ENCODE measurements at regions not wholly inside any gene's neighbourhood (a gene's known extent, or its start where the extent isn't known, plus 50 kb on each side); places are given as distances from the start of the nearest gene placed in this dataset.

DNA sequence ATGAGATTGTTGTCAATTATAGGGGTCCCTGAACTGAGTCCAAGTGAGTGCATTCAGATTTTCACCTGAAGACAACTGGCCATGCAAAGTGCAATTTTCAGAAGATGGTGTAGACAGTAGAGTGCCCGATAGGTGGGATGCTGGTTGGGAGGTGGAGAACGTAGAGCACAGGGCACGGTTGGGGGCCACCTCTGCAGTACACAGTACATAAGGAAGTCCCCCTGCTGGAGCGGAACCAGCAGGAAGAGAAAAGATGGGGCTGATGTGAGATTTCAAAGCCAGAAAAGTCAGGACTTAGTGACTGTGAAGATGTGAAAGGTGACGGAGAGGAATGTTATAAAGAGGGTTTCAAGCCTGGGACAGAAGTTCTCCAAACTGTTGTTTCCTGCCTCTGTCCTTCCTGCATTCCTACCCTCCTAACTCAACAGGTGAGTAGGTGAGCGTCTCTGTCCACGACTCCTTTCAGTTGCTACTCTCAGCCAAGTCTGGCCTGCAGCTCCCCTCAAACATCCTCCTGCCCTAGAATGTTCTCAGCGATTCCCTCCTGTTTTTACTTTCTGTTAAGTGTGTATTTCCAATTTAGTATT, 330.8 kb downstream of the PRL start:
- TF ChIP-seq, protein P1, sequence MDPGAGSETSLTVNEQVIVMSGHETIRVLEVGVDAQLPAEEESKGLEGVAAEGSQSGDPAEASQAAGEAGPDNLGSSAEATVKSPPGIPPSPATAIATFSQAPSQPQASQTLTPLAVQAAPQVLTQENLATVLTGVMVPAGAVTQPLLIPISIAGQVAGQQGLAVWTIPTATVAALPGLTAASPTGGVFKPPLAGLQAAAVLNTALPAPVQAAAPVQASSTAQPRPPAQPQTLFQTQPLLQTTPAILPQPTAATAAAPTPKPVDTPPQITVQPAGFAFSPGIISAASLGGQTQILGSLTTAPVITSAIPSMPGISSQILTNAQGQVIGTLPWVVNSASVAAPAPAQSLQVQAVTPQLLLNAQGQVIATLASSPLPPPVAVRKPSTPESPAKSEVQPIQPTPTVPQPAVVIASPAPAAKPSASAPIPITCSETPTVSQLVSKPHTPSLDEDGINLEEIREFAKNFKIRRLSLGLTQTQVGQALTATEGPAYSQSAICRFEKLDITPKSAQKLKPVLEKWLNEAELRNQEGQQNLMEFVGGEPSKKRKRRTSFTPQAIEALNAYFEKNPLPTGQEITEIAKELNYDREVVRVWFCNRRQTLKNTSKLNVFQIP (CRISPR knock-in tag; IDR thresholded peaks at IDR 0.05; ENCODE audit: borderline replicate concordance, low read depth) = no peak
- TF ChIP-seq ESRRG (CRISPR knock-in tag; IDR thresholded peaks at IDR 0.05) (no peak), BACH2 (CRISPR knock-in tag; IDR thresholded peaks at IDR 0.05; ENCODE audit: borderline replicate concordance) (no peak), ZNF70 (CRISPR knock-in tag; IDR thresholded peaks at IDR 0.05) (no peak), GLIS3 (CRISPR knock-in tag; IDR thresholded peaks at IDR 0.05) (no peak), ZC3H10 (CRISPR knock-in tag; IDR thresholded peaks at IDR 0.05) (no peak), TOX (CRISPR knock-in tag; IDR thresholded peaks at IDR 0.05; ENCODE audit: borderline replicate concordance) (no peak), CSDC2 (CRISPR knock-in tag; IDR thresholded peaks at IDR 0.05) (no peak), PPARA (CRISPR knock-in tag; IDR thresholded peaks at IDR 0.05; ENCODE audit: borderline replicate concordance) (no peak), ZNF8 (CRISPR knock-in tag; IDR thresholded peaks at IDR 0.05) (no peak), ZFP30 (CRISPR knock-in tag; IDR thresholded peaks at IDR 0.05) (no peak), OSR1 (CRISPR knock-in tag; IDR thresholded peaks at IDR 0.05) (no peak), RARB (CRISPR knock-in tag; IDR thresholded peaks at IDR 0.05) (no peak), ZNF565 (CRISPR knock-in tag; conservative IDR thresholded peaks at IDR 0.05; ENCODE audit: low read depth) (no peak), ZFP3 (CRISPR knock-in tag; IDR thresholded peaks at IDR 0.05) (no peak), ARNTL (CRISPR knock-in tag; IDR thresholded peaks at IDR 0.05; ENCODE audit: borderline replicate concordance, low read depth) (no peak)
- TF ChIP-seq, protein P2, sequence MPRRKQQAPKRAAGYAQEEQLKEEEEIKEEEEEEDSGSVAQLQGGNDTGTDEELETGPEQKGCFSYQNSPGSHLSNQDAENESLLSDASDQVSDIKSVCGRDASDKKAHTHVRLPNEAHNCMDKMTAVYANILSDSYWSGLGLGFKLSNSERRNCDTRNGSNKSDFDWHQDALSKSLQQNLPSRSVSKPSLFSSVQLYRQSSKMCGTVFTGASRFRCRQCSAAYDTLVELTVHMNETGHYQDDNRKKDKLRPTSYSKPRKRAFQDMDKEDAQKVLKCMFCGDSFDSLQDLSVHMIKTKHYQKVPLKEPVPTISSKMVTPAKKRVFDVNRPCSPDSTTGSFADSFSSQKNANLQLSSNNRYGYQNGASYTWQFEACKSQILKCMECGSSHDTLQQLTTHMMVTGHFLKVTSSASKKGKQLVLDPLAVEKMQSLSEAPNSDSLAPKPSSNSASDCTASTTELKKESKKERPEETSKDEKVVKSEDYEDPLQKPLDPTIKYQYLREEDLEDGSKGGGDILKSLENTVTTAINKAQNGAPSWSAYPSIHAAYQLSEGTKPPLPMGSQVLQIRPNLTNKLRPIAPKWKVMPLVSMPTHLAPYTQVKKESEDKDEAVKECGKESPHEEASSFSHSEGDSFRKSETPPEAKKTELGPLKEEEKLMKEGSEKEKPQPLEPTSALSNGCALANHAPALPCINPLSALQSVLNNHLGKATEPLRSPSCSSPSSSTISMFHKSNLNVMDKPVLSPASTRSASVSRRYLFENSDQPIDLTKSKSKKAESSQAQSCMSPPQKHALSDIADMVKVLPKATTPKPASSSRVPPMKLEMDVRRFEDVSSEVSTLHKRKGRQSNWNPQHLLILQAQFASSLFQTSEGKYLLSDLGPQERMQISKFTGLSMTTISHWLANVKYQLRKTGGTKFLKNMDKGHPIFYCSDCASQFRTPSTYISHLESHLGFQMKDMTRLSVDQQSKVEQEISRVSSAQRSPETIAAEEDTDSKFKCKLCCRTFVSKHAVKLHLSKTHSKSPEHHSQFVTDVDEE (CRISPR knock-in tag; IDR thresholded peaks at IDR 0.05) = no peak
- TF ChIP-seq, protein P3, sequence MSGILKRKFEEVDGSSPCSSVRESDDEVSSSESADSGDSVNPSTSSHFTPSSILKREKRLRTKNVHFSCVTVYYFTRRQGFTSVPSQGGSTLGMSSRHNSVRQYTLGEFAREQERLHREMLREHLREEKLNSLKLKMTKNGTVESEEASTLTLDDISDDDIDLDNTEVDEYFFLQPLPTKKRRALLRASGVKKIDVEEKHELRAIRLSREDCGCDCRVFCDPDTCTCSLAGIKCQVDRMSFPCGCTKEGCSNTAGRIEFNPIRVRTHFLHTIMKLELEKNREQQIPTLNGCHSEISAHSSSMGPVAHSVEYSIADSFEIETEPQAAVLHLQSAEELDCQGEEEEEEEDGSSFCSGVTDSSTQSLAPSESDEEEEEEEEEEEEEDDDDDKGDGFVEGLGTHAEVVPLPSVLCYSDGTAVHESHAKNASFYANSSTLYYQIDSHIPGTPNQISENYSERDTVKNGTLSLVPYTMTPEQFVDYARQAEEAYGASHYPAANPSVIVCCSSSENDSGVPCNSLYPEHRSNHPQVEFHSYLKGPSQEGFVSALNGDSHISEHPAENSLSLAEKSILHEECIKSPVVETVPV (CRISPR knock-in tag; IDR thresholded peaks at IDR 0.05) = no peak
- TF ChIP-seq, protein P4, sequence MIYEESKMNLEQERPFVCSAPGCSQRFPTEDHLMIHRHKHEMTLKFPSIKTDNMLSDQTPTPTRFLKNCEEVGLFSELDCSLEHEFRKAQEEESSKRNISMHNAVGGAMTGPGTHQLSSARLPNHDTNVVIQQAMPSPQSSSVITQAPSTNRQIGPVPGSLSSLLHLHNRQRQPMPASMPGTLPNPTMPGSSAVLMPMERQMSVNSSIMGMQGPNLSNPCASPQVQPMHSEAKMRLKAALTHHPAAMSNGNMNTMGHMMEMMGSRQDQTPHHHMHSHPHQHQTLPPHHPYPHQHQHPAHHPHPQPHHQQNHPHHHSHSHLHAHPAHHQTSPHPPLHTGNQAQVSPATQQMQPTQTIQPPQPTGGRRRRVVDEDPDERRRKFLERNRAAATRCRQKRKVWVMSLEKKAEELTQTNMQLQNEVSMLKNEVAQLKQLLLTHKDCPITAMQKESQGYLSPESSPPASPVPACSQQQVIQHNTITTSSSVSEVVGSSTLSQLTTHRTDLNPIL (CRISPR knock-in tag; IDR thresholded peaks at IDR 0.05; ENCODE audit: low read depth) = no peak
- TF ChIP-seq, protein P5, sequence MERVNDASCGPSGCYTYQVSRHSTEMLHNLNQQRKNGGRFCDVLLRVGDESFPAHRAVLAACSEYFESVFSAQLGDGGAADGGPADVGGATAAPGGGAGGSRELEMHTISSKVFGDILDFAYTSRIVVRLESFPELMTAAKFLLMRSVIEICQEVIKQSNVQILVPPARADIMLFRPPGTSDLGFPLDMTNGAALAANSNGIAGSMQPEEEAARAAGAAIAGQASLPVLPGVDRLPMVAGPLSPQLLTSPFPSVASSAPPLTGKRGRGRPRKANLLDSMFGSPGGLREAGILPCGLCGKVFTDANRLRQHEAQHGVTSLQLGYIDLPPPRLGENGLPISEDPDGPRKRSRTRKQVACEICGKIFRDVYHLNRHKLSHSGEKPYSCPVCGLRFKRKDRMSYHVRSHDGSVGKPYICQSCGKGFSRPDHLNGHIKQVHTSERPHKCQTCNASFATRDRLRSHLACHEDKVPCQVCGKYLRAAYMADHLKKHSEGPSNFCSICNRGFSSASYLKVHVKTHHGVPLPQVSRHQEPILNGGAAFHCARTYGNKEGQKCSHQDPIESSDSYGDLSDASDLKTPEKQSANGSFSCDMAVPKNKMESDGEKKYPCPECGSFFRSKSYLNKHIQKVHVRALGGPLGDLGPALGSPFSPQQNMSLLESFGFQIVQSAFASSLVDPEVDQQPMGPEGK (CRISPR knock-in tag; IDR thresholded peaks at IDR 0.05; ENCODE audit: borderline replicate concordance) = no peak
- no peak for ATAC-seq

DNA sequence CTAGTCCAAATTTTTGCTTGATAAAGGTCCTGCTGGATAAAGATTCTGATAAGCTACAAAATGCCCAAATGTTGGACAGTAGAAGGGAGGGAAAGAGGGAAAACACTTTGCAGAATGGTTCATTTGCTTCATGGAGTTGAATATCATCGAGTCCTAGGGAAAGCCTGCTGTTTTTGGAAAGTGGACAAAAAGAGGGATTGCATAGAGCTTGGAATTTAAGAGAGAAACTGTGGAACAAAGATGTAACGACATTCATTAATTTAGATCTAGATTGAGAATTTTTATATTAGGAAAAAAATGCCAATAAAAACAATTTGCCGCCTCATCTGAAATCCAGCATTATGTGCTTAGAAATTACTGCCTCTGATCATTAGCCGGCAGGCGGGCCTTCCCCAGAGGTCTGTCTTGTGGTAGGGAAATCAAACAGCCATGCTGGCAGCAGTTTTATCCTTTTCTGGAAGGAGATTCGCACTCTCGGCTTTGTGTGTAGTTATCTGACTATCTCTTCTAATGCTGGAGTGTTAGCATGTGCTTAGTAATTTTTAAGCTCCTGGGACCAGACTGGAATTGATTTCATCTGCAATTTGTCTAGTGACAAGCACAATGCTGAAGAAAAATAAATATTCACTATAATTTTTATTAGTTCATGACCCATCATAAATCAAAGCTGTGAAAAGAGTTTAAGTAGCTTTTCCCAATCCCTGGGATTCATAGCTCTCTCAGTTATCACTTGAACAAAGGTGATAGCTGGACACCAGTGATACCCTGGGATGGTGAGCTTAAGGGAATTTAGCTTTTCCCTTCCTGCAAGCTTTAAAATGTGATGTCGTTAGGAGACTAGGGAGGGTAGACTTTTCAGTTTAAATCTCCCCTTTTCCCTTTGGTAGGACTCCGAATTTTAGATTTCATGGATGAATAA, 329.5 kb downstream of the PRL start:
- no peak for ATAC-seq
- TF ChIP-seq ISL1 (CRISPR knock-in tag; IDR thresholded peaks at IDR 0.05) (no peak), ZNF8 (CRISPR knock-in tag; IDR thresholded peaks at IDR 0.05) (no peak), ESRRG (CRISPR knock-in tag; IDR thresholded peaks at IDR 0.05) (no peak), OSR1 (CRISPR knock-in tag; IDR thresholded peaks at IDR 0.05) (no peak), ARNTL (CRISPR knock-in tag; IDR thresholded peaks at IDR 0.05; ENCODE audit: borderline replicate concordance, low read depth) (no peak), GLIS3 (CRISPR knock-in tag; IDR thresholded peaks at IDR 0.05) (no peak), BACH2 (CRISPR knock-in tag; IDR thresholded peaks at IDR 0.05; ENCODE audit: borderline replicate concordance) (no peak), RARB (CRISPR knock-in tag; IDR thresholded peaks at IDR 0.05) (no peak), TOX (CRISPR knock-in tag; IDR thresholded peaks at IDR 0.05; ENCODE audit: borderline replicate concordance) (no peak), SNAI2 (CRISPR knock-in tag; IDR thresholded peaks at IDR 0.05) (no peak)
- TF ChIP-seq, protein P4 (CRISPR knock-in tag; IDR thresholded peaks at IDR 0.05; ENCODE audit: low read depth) = no peak
- TF ChIP-seq, protein P5 (CRISPR knock-in tag; IDR thresholded peaks at IDR 0.05; ENCODE audit: borderline replicate concordance) = no peak
